Colonic mucosa (tissue), 4 donors: ENCODE measurements at regions not wholly inside any gene's neighbourhood (a gene's known extent, or its start where the extent isn't known, plus 50 kb on each side); places are given as distances from the start of the nearest gene placed in this dataset.

Source experiments
- DNase-seq: peaks from one replicate; pipeline ENCODE4 v3.0.0-alpha.2; 2020
- H3K27ac ChIP-seq: fragments of 200-600 bp; one replicate; pipeline ENCODE4 v1.8.0; 2021
- H3K27me3 ChIP-seq: fragments of 200-600 bp; one replicate; pipeline ENCODE4 v1.8.0; 2021
- H3K36me3 ChIP-seq: fragments of 200-600 bp; one replicate; pipeline ENCODE4 v1.8.0; 2021
- H3K4me1 ChIP-seq: fragments of 200-600 bp; one replicate; pipeline ENCODE4 v1.8.0; 2021; ENCODE audit warnings: mild to moderate bottlenecking
- H3K4me3 ChIP-seq: fragments of 200-600 bp; one replicate; pipeline ENCODE4 v1.8.0; 2021
- H3K9ac ChIP-seq, 2 donors: one replicate each; pipeline ENCODE4 v1.7.0; 2013; ENCODE audit warnings: control low read depth in 2 of 2, low read depth in 2 of 2, low read length in 2 of 2
- H3K9me3 ChIP-seq: fragments of 200-600 bp; one replicate; pipeline ENCODE4 v1.8.0; 2021
- intact Hi-C: fragments of 100-400 bp; cut with DNase I; formaldehyde crosslinking; loops from one replicate; pipeline ENCODE4 v1.14.1; 2022
- TF ChIP-seq, protein P1 (sequence below): fragments of 200-600 bp; IDR thresholded peaks from one replicate; pipeline ENCODE4 v1.8.0; 2022; ENCODE audit warnings: antibody characterized with exemption, mild to moderate bottlenecking
- donor health status: healthy.
- donor health status: DM: no; HTN: no; CAD: no.
- donor health status: DM: no; HTN: no; CAD: no.

DNA sequence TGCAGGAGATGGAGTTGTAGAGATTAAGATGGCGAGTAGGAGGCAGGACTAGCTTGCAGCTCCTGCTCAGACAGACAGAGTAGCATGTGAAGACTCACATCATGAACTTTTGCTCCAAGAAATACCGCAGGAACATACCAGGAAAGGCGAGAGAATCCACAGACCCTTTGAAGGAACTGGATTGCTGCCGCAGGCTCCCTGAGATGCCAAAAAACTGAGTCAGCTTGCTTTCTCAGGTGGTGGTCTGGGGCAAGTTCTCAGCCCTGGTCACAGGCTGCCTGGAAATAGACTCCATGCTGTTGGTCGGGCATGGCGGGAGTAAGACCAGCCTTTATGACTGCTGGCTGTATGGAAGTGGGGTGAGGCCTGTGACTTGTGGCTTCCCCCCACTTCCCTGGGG is 163.6 kb upstream of the NAV3 start:
- H3K9me3 ChIP-seq = no peaks in the 10 kb centered on the region
- H3K36me3 ChIP-seq = no peaks in the 10 kb centered on the region
- no peaks in the 10 kb centered on the region for H3K27me3 ChIP-seq
- no peak for DNase-seq
- H3K27ac ChIP-seq = no peak overlapping the region
- TF ChIP-seq, protein P1, sequence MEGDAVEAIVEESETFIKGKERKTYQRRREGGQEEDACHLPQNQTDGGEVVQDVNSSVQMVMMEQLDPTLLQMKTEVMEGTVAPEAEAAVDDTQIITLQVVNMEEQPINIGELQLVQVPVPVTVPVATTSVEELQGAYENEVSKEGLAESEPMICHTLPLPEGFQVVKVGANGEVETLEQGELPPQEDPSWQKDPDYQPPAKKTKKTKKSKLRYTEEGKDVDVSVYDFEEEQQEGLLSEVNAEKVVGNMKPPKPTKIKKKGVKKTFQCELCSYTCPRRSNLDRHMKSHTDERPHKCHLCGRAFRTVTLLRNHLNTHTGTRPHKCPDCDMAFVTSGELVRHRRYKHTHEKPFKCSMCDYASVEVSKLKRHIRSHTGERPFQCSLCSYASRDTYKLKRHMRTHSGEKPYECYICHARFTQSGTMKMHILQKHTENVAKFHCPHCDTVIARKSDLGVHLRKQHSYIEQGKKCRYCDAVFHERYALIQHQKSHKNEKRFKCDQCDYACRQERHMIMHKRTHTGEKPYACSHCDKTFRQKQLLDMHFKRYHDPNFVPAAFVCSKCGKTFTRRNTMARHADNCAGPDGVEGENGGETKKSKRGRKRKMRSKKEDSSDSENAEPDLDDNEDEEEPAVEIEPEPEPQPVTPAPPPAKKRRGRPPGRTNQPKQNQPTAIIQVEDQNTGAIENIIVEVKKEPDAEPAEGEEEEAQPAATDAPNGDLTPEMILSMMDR = no peak
- no peak overlapping the region for H3K9ac ChIP-seq
- H3K4me3 ChIP-seq = no peak overlapping the region
- no peaks in the 10 kb centered on the region for H3K4me1 ChIP-seq
- intact Hi-C loops = no loop called here

DNA sequence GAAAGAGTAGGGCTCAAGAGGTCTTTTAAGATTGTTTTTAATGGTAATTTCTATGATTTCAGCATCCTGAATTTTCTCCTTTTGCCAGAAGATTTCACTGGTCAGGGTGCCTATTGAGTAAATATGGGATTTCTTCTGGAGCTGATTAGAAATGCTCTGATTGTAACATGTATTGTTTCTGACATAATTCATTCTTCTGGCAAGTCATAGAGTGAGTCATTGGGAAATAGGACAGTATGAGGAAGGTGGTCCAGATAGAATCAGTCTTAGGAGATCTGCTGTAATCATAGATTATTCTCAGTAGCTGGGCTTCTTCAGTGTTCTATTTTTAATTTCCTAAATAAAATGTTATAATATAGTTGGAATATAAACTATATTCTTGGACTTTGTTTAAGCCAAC is 182.0 kb upstream of the NAV3 start:
- Histone ChIP-seq H3K4me3 (no peak overlapping the region), H3K27me3 (no peaks in the 10 kb centered on the region), H3K4me1 (no peaks in the 10 kb centered on the region)

DNA sequence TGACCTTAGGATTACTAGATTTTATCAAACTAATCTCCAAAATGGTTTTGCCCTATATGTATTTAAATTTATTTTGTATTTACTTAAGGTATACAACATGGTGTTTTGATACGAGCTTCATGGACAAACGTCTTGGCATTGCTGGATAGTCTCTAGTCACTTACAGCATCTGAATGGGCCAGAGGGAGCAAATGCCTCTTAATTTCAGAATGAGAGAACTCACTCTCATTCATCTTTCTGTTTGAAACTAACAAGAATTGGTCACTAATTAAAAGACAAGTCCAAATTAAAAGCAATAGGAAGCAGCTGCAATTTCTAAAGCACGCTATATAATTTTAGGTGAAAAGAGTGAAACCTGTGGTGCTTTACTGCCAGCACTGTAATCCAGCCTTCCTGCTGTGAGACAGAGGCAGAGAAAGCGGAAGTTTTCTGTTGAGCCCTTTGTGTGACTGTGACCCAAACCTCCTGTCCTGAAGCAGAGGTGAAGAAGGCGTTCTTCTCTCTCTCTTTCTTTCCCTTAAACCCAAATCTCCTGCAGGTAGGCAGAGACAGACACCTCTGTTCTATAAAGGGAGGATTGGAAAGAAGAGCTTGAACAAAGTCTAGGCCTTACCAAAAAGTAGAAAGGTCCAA is 184.6 kb upstream of the NAV3 start:
- Histone ChIP-seq H3K4me1 (no peaks in the 10 kb centered on the region), H3K27ac (no peak overlapping the region), H3K27me3 (no peaks in the 10 kb centered on the region), H3K9me3 (no peaks in the 10 kb centered on the region), H3K9ac (no peak overlapping the region), H3K4me3 (no peak overlapping the region), H3K36me3 (no peaks in the 10 kb centered on the region)
- DNase-seq = no peak
- TF ChIP-seq, protein P1 = no peak
- intact Hi-C loops = no loop called here

More for the DNA sequence above, 182.0 kb upstream of the NAV3 start:
- H3K27ac ChIP-seq = no peak overlapping the region
- H3K9me3 ChIP-seq = no peaks in the 10 kb centered on the region
- TF ChIP-seq, protein P1 = no peak
- H3K9ac ChIP-seq = no peak overlapping the region
- no peak for DNase-seq
- no peaks in the 10 kb centered on the region for H3K36me3 ChIP-seq
- intact Hi-C loops = no loop called here

DNA sequence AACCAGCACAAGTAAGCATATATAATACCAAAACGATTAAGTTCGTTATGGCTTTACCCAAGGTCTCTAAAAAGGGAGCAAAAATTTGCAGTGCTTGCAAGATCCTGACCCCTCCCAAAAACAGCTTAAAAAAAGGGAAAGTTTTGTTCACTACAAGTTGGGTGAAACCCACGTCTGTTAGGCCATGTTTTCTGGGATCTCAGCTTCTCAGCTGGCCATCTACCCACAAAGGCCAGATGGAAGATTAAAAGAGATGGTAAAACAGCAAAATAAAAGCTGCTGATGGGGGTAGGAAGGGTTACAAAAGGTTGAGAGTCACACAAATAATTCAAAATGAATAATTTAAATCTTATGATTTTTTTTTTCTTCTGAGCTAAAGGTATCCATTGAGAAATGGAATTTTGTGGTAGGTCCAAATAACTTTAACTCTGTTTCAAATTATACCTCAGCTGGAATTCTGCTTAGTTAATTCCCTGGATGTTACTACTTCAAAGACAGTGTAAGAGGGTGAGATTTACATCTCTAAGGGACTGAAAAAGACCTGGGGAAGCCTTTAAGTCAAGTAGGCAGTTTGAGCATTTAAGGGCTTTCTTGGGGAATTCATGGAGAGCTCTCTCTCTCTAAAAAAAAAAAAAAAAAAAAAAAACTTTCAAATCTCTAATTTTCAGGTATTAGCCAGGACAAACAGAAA is 185.6 kb upstream of the NAV3 start:
- no peak overlapping the region for H3K4me3 ChIP-seq
- H3K4me1 ChIP-seq = no peaks in the 10 kb centered on the region
- TF ChIP-seq, protein P1 = no peak
- no peaks in the 10 kb centered on the region for H3K27me3 ChIP-seq
- H3K9ac ChIP-seq = no peak overlapping the region
- H3K9me3 ChIP-seq = no peaks in the 10 kb centered on the region
- H3K27ac ChIP-seq = no peak overlapping the region
- no peaks in the 10 kb centered on the region for H3K36me3 ChIP-seq
- intact Hi-C loops = no loop called here
- DNase-seq = no peak

DNA sequence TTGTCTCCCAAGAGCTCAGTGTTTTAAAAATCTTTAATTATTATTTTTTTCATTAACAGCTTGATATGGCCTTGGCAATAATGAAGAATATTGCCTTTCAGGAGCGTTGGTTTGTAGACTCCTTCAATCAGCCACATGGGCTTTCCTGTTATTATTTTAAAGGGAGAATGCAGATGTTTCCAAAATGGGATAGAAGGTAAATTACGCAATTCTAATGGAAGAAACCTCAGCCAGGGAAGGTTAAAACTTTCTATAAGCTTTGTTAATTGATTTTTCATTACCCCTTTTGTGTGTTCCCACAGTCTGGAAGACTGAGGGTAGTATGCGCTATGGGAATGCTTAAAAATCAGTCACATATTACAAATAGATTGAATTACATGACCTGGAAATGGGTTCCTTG is 188.4 kb upstream of the NAV3 start:
- H3K9me3 ChIP-seq = no peaks in the 10 kb centered on the region
- no peak overlapping the region for H3K27ac ChIP-seq
- H3K27me3 ChIP-seq = no peaks in the 10 kb centered on the region
- H3K4me3 ChIP-seq = no peak overlapping the region
- TF ChIP-seq, protein P1 = no peak
- DNase-seq = no peak
- no peak overlapping the region for H3K9ac ChIP-seq
- no peaks in the 10 kb centered on the region for H3K4me1 ChIP-seq
- H3K36me3 ChIP-seq = no peaks in the 10 kb centered on the region
- intact Hi-C loops = no loop called here
